ENCODE measurements at regions not wholly inside any gene's neighbourhood (a gene's known extent, or its start where the extent isn't known, plus 50 kb on each side); places are given as distances from the start of the nearest gene placed in this dataset.

DNA sequence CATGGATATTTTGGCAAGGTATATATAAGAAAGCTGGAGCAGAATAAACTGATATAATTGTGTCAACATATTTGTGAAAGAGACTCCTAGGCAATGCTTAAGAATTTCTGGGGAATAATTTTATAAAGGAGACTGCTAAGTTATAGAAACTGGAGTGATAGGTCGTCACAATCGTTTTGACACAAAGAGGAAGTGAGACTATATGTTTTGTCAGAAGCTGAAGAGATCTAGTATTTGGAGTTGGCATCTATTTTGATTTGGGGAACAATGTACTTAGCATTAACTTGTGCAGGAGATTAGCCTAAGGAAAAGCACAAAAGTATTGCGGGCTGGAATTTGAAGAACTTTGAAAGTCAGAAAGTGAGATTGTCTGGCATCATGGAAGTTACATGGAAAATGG, 582.5 kb downstream of the TAF11L14 start:
- H3K27ac ChIP-seq (ENCODE audit: insufficient read length, low read depth, low read length): no peak overlapping the region
- H4K5ac ChIP-seq (ENCODE audit: insufficient read length, low read depth, low read length): no peak overlapping the region
- no peak overlapping the region for H2BK12ac ChIP-seq (ENCODE audit: insufficient read length, low read depth, low read length)
- H4K20me1 ChIP-seq (ENCODE audit: control insufficient read depth, insufficient read depth, insufficient read length): no peaks in the 10 kb centered on the region
- no peaks in the 10 kb centered on the region for H3K9me3 ChIP-seq (ENCODE audit: control insufficient read depth, low read depth, low read length)
- H2BK5ac ChIP-seq (ENCODE audit: insufficient read length, low read length): no peak overlapping the region
- Mint-ChIP-seq H3K4me1 (peaks cover 8 to 9% of the 10 kb centered on the region in 2 experiments), H3K4me3 (no peak overlapping the region), H3K9me3 (peaks cover 12 to 31% of the 10 kb centered on the region in 2 experiments), H3K27me3 (ENCODE audit: low read depth) (no peaks in the 10 kb centered on the region), H3K27ac (no peak overlapping the region), H3K36me3 (ENCODE audit: insufficient read depth in 1 of 3, low read depth in 3 of 3) (peaks cover 0 to 18% (median 3%) of the 10 kb centered on the region in 3 experiments; a peak in 6 of 7 replicates)
- no peak overlapping the region for H3K4me2 ChIP-seq (ENCODE audit: insufficient read depth, insufficient read length, low read length)
- no peak overlapping the region for H3T11ph ChIP-seq (ENCODE audit: low read length)
- WGBS (ENCODE audit: extremely low coverage, insufficient read length, low lambda C conversion rate): no CpG with 5 or more reads among the region's 3 CpGs
- H3K23me2 ChIP-seq (ENCODE audit: insufficient read length, low read depth, low read length, poor library complexity, severe bottlenecking): no peaks in the 10 kb centered on the region
- no peak overlapping the region for H3K14ac ChIP-seq (ENCODE audit: insufficient read depth, low read length)
- H3K79me1 ChIP-seq (ENCODE audit: insufficient read depth, low read depth, low read length, poor library complexity, severe bottlenecking): no peaks in the 10 kb centered on the region
- H3K18ac ChIP-seq (ENCODE audit: insufficient read length, low read depth, low read length): no peak overlapping the region
- H3K23ac ChIP-seq (ENCODE audit: insufficient read length, low read depth, low read length): no peak overlapping the region
- H2BK120ac ChIP-seq (ENCODE audit: low read depth, low read length, poor library complexity, severe bottlenecking): no peak overlapping the region
- DNase-seq: no peak
- H3K4me1 ChIP-seq (ENCODE audit: insufficient read depth, low read length): no peaks in the 10 kb centered on the region
- no peaks in the 10 kb centered on the region for H3K79me2 ChIP-seq (ENCODE audit: insufficient read depth, low read length)
- no peaks in the 10 kb centered on the region for H3K27me3 ChIP-seq (ENCODE audit: insufficient read depth, low read length)
- H3K4ac ChIP-seq (ENCODE audit: low read depth, low read length): no peak overlapping the region
- H2AK5ac ChIP-seq (ENCODE audit: insufficient read length, low read length): no peak overlapping the region
- no peak overlapping the region for H3K56ac ChIP-seq (ENCODE audit: insufficient read length, low read depth, low read length)
- H3K9ac ChIP-seq (ENCODE audit: extremely low read depth, insufficient read length, low read length): no peak overlapping the region
- H2AFZ ChIP-seq (ENCODE audit: low read length): no peak overlapping the region
- no peak overlapping the region for H4K91ac ChIP-seq (ENCODE audit: insufficient read length, low read depth, low read length)
- H2BK15ac ChIP-seq (ENCODE audit: low read depth, low read length): no peak overlapping the region
- no peak overlapping the region for H2BK20ac ChIP-seq (ENCODE audit: low read depth, low read length, poor library complexity, severe bottlenecking)
- TF ChIP-seq, protein P1, sequence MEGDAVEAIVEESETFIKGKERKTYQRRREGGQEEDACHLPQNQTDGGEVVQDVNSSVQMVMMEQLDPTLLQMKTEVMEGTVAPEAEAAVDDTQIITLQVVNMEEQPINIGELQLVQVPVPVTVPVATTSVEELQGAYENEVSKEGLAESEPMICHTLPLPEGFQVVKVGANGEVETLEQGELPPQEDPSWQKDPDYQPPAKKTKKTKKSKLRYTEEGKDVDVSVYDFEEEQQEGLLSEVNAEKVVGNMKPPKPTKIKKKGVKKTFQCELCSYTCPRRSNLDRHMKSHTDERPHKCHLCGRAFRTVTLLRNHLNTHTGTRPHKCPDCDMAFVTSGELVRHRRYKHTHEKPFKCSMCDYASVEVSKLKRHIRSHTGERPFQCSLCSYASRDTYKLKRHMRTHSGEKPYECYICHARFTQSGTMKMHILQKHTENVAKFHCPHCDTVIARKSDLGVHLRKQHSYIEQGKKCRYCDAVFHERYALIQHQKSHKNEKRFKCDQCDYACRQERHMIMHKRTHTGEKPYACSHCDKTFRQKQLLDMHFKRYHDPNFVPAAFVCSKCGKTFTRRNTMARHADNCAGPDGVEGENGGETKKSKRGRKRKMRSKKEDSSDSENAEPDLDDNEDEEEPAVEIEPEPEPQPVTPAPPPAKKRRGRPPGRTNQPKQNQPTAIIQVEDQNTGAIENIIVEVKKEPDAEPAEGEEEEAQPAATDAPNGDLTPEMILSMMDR (conservative IDR thresholded peaks at IDR 0.05): no peak
- no peak overlapping the region for H4K8ac ChIP-seq (replicated peaks; ENCODE audit: insufficient read length, low read depth, low read length)

Data from H9 (cell line).